ENCODE measurements at regions not wholly inside any gene's neighbourhood (a gene's known extent, or its start where the extent isn't known, plus 50 kb on each side); places are given as distances from the start of the nearest gene placed in this dataset.

DNA sequence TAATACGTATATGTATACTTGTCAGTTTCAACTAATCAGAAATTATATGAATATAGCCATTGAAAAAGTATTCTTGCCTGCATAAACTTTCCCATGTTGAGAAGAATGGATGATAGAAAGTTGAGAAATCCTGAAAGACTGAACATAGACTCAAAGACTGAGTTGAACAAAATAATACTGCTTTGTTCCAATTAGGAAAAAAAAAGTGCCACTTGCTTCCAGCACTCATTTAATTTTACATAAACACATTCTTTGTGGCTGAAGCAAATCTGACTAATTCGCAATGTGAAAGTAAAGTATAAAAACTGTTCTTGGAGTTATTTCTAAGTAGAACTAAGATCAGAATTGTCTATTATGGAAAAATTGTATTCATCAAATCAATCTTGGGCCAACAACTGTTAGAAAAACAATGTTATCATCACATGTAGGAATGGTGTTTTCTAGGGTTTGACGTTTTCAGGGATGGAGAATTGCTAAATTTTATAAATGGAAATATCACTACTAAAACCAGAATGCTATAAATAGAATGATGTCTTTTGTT is 2334.6 kb downstream of the PCDH7 start:
- DNase-seq = no peak

DNA sequence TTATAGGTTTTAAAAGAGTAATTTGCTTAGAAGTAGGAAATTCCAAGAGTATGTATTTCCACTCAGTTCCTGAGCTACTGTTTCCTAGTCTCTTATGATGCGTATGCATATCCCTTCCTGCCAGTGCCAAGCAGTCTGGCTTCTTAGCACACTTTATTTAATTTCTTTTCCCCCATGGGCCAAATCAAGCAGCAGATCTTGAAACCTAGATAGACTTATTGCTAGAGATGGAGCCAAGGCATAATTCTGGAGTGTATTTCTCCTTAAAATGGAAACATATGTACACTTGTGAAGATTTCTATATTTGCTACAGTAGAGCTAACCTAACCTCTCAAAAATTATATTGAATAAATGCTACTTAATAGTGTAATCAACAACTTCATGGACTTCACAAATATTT is 2337.6 kb downstream of the PCDH7 start:
- no peak for DNase-seq

DNA sequence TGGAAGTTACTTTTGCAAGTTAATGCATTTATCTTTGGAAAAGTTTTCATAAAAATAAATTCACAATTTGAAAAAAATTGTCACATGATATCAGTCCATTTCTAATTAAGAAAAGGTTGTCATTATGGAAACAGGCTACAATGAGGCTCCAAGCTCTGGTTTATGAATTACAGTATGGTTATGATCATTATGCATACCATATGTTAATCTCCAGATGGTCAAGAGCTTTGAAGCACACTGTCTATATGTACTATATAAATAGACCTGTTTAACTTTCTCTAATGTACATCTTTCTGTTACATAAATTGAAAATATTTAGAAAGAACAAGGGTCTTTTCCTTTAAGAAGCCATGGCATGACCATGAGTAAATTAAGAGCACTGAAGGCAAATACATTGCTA is 2338.8 kb downstream of the PCDH7 start:
- DNase-seq = no peak

DNA sequence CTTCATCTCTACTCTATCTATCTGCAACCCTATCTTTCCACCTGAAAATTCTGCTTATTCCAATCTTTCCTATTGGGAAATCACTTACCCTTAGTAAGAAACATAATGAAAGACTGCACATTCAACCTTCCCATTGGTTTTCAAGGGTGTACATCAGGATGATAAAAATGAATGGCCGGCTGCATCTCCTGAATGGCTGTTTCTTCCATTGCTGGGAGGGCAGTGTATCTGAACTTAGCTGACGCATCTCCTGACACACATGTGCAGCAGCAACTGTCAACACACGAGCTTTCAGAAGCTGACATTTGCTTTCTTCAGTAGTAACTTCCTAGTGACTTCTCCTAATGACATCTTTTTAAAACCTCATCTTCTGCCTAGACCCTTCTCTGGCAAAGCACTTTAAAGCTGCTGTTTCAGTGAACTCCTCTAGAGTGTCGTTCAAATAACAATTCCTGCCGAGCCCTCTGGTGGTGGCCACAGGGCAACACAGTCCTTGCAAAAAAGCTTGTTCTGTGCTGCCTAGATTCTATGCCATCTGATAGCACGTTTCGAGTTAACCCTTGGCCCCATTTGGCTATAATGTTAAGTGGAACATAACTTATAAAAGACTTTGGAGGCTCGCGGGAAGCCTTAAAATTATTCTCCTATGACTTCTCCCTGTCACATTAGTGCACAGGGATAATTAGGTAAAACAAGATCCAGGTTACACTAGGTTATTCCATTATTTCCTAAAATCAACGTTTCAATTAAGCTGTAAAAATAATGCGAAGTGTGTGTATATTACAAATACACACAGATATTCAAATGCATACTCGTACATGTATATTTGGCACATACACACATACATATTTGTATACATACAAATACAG is 2340.7 kb downstream of the PCDH7 start:
- DNase-seq = no peak

DNA sequence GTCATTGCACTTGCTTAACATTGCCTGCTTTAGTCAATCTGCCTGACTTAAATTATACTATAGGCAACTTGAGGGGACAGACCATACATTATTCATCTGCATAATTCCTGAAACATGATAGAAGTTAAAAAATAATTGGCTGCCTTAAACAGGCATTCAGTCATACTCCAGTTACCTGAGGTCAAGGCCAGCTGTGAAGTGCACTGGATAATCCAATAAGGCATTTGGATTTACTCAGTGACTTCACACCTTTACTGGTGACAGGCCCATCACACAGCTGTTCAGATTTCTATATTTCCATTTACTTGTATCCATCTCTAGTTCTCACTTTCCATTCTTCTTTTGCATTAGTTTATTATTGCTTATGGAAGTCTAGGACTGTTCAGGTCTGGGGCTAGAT is 2341.6 kb downstream of the PCDH7 start:
- no peak for DNase-seq

DNA sequence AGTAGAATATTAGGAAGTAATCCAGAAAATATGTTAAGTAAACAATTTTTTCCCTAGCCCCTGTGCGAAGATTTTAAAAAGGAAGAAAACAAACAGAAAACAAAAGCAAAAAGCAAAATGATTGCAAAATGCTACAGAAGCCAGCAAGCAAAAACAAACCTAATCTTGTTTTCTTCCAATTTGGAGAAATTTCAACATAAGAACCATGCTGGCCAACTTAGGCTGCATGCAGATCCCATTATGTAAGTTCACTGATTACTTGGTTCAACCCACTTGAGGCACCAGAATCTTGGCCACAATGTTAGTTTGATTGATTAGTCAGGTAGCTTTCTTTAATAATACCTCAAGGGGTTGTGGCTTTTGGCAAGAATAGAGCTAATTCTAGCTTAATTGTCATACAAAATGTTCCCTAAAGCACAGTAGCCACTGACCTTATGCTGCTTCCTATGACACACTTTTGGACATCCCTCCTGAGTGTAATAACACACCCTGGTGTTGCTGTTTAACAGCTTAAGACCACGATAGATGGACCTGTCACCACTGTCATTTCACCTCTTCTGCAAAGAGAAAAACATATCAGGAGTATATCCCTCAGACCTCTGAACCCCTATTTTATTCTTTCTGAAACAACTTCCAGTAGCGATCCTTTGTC is 2342.1 kb downstream of the PCDH7 start:
- DNase-seq = no peak

DNA sequence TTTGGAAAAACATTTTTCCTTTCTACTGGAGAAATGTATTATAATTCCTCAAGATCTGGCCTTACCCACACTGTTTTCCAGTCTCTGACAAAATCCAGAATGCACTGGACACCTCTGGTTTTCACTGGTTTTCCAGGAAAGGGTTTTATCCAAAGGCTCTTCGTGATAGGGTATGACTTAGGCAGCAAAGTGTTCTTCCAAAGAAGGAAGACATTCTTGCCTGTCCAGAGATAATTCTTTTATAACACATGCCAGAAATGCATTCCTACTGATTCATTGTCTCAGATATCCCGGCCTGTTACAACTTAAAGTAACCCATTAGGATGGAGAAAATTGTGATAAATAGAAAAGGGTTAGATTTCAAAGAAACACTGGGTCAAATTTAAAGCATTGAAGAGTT is 2343.1 kb downstream of the PCDH7 start:
- no peak for DNase-seq

DNA sequence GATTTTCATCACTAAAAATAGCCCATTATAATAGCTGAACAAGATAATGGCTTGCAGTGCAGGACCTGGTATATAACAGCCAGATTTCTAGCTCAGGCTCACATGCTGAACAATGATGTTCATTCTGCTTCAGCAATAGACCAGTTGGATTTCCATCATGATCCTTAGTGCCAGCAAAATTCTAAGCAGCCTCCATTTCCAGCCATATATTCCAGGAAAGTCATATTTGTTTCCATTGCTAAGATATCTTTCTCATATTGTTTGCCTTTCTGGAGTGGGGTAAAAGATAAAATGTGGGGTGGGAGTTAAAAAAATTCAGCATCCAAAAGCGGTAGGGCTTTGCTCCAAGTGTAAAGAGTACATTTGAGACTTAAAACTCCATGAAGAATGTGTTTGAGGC is 2344.1 kb downstream of the PCDH7 start:
- DNase-seq = peak; percentile 56

DNA sequence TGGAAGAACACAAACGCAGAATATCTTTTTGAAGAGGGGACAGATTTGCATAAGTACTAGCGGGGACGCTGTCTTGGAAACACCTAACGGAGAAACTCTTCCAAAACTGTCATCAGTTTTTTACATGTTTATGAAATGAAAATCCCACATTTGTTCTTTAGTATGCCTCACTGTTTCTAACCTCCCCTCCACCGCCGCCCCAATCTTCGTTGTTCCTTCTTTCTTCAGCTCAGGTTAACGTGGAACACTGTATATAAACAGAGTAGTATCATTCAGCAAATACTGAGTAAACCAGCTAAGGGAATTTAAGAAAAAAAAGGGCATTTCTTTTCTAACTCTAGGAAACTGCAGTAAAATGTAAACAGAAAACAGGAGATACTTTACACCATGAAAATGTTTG is 2345.6 kb downstream of the PCDH7 start:
- DNase-seq = no peak

DNA sequence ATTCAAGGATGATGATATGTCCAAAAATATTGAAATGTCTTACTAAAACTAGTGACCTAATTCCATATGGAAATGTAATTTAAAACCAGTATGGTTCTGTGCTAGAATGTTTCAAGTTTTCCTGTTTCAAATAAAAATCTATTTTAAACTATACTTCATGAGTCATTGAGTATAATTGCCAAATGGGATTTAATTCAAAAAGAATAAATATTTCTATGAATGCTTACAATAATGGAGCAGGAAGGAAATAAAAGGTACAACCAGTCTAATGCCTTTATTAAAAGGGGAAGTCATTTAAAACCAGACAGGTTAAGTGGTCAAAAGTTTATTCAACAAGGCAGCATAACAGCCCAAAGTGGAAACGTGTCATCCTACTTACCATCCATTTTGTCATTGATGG is 2347.1 kb downstream of the PCDH7 start:
- no peak for DNase-seq

DNA sequence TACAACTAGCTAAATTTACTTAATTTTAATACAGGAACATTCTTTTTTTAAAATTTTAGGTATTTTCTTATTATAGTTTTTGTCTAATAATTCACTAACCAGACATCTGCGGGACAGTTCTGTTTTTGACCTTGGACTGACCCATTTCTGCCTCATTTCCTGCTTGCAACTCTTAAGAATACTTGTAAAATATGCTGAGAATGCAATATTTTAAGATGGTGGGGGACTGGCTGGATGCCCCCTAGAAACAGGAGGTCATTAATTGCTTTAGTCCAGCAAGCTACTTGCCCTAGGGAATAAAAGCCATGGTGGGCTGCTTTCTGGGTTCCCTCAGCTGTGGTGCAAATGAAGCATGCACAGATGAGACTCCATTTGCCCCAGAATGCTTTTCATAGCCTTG is 2348.4 kb downstream of the PCDH7 start:
- no peak for DNase-seq

DNA sequence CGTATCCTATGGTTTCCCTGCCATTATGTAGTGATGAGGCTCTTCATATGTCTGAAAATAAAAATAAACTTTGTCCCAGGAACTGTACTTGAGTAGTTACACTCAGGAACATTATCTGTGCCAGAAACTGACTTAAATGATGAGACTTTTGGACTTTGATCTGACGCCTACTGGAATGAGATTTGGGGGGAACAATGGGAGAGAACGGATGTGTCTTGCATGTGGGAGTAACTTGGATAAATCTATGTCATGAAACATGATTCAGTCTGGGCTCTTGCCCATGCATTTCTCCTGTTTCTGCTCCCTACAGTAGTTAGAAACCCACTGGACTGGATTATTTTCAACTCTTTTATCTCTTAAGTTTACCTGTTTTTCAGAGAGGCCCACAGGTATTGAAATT is 2351.4 kb downstream of the PCDH7 start:
- no peak for DNase-seq

DNA sequence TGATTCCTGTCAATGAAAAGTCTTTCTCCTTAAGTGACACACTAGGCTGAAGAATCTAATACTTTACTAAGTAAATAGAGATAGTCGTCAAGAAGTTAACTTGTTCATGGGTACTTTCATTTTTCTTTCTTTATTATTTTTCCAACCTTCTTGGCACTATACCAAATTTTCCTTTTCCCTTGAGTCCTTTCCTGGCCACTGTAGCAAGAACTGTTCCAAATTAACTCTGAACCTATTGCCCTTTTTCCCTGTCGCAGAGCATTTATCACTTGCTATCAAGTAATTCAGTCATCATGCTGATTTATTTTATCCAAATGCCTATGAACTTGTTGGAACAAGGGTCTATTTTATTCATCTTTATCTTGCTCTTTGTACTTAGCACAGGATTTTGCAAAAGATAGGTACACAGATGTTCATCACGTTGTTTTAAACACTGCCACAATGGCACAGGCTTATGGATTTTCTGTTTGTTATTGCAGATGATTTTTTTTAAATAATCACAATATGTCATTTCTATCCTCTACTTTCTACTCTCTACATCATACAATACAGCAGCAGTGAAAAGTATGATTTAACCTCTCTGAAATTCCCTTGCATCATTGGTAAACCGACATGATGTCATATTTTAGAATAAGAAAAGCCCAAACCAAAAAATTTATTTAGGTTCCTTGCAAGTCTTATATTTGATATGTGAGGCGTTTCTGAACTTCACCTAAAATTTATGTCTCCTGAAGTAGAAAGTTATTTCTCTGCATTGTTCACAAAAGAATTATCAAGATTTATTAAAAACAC is 2352.3 kb downstream of the PCDH7 start:
- no peak for DNase-seq

DNA sequence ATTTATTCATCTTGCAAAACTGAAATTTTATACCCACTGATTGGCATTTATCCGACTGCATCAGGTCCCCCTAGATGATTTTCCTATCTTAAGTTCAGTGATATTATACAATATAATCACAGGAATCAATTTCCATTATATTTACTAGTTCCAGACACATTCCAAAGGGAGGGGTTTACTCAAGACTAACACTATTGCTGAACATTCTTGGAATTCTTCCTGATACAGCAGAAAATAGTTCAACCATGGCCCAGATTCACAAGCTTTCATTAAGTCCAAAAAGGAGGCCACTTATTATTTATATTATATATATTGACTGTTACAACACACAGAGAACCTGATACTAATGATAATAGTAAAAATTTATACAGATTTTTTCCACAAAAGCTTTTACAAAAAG is 2353.6 kb downstream of the PCDH7 start:
- no peak for DNase-seq

DNA sequence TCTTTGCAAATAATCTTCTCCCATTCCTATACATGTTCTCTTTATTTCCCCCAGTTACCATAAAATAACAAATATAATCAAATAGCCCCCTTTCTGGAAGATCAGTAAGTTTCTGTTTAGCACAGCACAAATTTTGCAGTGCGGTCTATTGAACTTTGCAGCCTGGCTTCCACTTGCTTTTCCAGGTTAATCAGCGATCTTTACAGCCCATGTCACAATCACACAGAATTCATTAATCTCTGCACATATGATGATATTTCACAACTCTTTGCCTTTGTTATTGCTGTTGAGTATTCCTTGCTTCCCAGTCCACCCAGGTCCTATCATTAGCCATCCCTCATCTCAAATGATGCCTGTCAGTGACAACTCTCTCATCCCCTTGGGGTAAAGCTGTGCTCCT is 2358.0 kb downstream of the PCDH7 start:
- no peak for DNase-seq

DNA sequence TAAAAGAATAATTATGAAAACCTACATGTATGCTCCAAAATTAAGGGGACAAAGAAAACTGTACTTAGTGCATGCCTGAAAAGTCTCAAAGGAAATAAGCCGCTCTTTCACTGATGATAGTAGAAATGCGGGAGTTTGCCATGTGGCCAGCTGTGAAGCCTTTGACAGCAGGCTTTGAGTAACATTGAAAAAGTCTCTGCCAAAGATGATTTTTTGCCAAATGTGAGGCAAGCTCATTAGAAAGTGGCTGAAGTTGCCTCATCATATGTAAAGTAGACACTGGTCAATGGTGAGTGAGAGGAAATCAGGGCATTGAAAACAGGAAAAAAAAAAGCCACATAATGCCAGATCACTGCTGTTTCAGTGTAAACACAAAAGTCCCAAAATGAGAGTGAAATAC is 2360.1 kb downstream of the PCDH7 start:
- no peak for DNase-seq

DNA sequence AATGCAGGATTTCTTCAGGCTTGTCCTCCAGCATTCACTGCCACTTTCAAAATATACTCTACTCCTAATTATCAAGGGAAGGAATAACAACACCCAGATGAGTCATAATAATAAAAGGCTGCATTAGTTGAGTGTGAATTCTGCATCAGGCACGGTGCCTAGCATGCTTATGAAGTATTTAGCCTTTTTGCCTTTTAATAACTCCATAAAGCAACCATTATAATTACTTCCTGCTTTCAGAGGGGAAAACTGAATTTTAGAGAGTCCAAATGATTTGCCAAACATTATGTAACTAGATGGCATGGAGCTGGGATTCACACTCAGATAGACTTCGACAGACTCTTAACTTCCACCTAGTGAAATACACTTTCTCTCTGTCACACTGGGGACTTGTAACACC is 2365.5 kb downstream of the PCDH7 start:
- DNase-seq = no peak

DNA sequence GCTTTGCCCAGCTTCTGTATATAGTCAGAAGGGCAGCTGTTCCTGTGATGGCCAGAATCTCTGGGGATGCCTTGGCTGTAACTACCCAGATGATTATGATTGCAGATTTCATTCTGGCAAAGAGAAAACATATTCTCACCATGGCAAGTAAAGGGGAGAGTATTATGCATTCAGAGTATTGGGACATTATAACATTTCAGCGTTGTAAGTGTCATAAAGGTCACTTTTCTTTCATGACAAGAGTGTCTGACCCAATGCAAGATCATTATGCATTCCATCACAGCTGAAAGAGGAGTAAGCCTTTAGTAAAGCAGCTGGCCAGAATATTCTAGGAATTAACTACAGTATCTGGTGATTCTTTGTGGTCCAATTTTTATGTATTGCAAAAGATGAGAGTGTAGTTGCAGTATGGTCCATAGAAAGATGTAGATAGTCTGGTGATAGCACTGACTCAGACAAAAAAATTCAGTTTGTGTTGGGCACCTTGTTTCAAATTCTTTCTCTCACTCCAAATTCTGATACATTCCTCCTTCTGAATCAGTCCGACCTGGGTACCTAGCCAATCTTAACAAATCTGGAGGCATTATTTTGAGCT is 2366.3 kb downstream of the PCDH7 start:
- DNase-seq = no peak

DNA sequence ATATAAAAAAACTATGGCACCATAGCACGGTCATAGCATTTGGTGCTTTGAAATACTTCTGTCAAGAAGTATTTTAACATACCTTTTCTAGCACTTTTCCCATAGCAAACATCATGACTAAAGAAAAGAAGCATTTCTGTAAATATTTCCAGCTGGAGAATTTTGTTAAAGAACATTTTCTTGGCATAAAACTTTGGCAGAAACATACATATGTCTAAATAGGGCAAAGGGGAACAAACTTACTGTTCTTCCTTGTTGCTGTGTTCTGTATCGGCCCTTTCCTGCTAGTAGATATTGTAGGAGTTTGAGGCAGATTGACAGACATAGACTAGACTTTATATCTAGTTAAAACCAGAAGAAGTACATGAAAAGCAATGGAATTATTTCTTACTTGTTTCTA is 2368.5 kb downstream of the PCDH7 start:
- no peak for DNase-seq

DNA sequence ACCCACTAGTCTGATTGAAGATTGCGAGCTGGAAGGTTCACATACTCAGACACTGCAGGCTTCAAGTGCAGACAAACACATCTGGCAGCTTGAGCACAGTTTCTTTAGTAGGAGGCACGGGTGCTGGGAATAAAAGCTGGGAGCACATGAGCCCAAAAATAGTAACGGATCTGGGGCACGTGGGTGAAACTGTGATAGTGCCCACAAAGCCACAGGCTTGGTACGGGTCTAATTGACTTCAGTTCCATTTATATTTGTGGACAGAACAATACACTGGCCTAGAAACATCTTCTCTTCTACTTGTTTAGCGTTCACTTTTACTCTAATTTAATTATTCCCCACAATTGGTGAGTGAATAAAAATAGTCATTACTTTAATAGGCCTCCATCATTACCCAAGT is 2370.7 kb downstream of the PCDH7 start:
- no peak for DNase-seq

DNA sequence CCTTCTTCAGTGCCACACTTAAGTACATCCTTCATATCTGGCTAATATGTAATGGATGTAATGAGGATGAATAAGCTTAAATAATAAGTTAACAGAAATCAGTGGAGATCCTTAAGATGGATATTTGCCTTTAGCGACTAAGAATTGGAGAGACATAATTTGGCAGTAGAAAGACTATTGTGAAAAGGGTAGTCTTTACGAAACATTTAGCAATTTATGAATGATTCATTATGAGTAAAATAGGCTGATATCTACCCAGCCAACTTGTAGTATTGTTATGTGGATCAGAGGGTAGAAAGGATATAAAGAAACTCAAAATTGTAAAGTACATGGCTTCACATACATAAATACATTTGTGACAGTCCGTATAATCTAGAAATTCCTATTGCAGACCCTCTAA is 2371.8 kb downstream of the PCDH7 start:
- no peak for DNase-seq

DNA sequence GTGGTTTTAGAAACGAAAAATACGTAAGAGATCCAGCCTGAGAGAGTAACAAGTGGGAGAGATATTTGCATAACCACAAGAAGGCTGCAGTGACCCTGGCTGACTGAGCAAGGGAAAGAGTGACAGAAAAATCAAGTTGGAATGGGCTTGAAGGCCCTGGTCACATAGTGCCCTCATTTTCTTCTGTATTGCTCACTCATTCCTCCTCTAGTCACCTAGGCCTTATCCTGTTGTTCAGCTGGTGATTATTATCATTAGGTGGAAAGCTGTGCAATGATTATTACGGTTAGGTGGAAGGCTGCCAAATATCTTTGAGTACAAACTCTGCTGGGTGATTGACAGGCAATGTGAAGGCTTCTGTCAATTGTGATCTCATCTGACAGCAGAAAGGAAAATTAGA is 2384.1 kb downstream of the PCDH7 start:
- DNase-seq = no peak

DNA sequence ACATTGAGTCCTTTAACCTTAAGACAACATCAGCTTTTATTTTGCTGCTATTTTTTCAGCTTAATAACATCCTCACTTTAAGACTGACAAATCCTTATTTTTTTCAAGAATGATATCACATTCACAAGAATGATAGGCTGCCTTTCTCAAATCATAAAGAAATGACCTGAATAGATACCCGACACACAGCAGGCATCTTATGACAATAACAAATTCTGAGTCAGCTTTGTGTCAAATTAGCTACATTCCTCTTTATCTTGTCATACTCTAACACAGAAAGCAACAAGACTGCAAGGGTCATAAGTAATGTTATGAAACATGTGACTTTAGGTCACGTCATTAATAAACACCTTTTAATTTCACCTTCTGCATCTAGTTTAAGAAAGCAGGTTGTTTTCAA is 2387.6 kb downstream of the PCDH7 start:
- no peak for DNase-seq
